ENCODE measurements at regions not wholly inside any gene's neighbourhood (a gene's known extent, or its start where the extent isn't known, plus 50 kb on each side); places are given as distances from the start of the nearest gene placed in this dataset.

GRCh38 chr12:91383099-91383498 is 200.5 kb upstream of the DCN start:
- no peak for DNase-seq (ENCODE audit: low read depth)
- no peak overlapping the region for H3K4me3 ChIP-seq (ENCODE audit: low read depth, low read length)
- TF ChIP-seq, protein P1, sequence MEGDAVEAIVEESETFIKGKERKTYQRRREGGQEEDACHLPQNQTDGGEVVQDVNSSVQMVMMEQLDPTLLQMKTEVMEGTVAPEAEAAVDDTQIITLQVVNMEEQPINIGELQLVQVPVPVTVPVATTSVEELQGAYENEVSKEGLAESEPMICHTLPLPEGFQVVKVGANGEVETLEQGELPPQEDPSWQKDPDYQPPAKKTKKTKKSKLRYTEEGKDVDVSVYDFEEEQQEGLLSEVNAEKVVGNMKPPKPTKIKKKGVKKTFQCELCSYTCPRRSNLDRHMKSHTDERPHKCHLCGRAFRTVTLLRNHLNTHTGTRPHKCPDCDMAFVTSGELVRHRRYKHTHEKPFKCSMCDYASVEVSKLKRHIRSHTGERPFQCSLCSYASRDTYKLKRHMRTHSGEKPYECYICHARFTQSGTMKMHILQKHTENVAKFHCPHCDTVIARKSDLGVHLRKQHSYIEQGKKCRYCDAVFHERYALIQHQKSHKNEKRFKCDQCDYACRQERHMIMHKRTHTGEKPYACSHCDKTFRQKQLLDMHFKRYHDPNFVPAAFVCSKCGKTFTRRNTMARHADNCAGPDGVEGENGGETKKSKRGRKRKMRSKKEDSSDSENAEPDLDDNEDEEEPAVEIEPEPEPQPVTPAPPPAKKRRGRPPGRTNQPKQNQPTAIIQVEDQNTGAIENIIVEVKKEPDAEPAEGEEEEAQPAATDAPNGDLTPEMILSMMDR (IDR thresholded peaks at IDR 0.05; ENCODE audit: control insufficient read depth, extremely low read depth, insufficient read depth), result no peak

DNA sequence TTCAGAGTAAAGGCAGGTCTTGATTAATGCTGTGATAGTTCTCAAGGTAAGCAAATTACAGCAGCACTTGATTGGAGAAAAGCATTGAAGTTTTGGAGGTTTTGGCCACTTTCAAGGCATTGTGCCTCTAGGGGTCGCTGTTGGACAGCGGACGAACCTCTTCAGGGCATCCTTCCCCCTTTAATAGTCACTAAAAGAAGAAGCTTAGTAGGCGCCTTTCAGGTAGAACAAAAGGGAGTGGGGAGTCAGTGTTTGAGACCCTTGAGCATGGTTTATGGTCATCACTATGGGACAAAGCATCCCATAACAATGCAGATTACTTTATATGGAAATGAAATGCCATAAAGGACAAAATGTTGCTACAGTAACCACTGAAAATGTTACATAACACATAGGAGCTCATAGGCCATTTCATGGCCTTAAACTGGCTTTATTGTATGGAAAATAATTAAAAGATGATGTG is 199.5 kb upstream of the DCN start:
- TF ChIP-seq, protein P1 (IDR thresholded peaks at IDR 0.05; ENCODE audit: control insufficient read depth, extremely low read depth, insufficient read depth), result peak; percentile 81
- peak; percentile 46 for DNase-seq (ENCODE audit: low read depth)
- H3K4me3 ChIP-seq (ENCODE audit: low read depth, low read length), result no peak overlapping the region

GRCh38 chr12:91381309-91381804 is 198.7 kb upstream of the DCN start:
- DNase-seq (ENCODE audit: low read depth), result no peak
- TF ChIP-seq, protein P1 (IDR thresholded peaks at IDR 0.05; ENCODE audit: control insufficient read depth, extremely low read depth, insufficient read depth), result no peak
- no peak overlapping the region for H3K4me3 ChIP-seq (ENCODE audit: low read depth, low read length)

GRCh38 chr12:91380631-91381030 is 198.0 kb upstream of the DCN start:
- no peak for DNase-seq (ENCODE audit: low read depth)
- TF ChIP-seq, protein P1 (IDR thresholded peaks at IDR 0.05; ENCODE audit: control insufficient read depth, extremely low read depth, insufficient read depth), result no peak
- H3K4me3 ChIP-seq (ENCODE audit: low read depth, low read length), result no peak overlapping the region

DNA sequence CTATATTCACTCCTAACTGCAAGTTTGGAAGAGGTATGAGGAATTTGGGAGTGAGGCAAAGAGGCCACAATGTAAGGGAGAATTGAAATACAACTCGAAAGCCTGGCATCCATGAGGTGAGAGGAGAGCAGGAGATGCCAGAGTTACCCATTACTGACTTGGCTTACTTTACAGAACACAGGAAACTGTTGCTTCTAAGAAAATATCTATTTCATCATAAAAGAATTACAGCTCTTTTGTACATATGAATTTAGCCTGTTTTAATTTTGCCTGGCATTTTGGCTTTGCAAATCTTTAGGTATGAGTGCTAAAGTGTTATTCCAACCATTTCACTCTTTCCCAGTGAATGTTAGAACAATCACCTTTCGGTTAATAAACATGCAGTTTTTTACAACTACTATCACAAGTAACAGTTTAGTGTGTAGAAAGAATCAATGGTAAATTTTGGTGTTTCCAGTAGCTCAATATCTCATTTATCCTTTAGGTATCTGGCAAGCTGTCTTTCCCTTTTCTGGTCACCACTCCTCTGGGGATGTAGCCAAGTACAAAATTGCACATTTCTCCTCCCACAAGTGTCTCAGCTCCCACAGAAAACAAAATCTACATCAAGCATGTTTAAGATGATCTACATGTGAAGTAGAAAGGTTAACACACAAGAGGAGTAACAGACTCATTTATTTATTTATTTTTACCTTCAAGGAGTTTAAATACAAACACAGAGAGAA is 196.6 kb upstream of the DCN start:
- TF ChIP-seq, protein P1 (IDR thresholded peaks at IDR 0.05; ENCODE audit: control insufficient read depth, extremely low read depth, insufficient read depth), result no peak
- DNase-seq (ENCODE audit: low read depth), result no peak

GRCh38 chr12:91377436-91377835 is 194.8 kb upstream of the DCN start:
- DNase-seq (ENCODE audit: low read depth), result no peak

More for the DNA sequence above, 196.6 kb upstream of the DCN start:
- H3K4me3 ChIP-seq (ENCODE audit: low read depth, low read length), result no peak overlapping the region

More at GRCh38 chr12:91377436-91377835, 194.8 kb upstream of the DCN start:
- TF ChIP-seq, protein P1 (IDR thresholded peaks at IDR 0.05; ENCODE audit: control insufficient read depth, extremely low read depth, insufficient read depth), result no peak
- H3K4me3 ChIP-seq (ENCODE audit: low read depth, low read length), result no peak overlapping the region
